ENCODE measurements at regions not wholly inside any gene's neighbourhood (a gene's known extent, or its start where the extent isn't known, plus 50 kb on each side); places are given as distances from the start of the nearest gene placed in this dataset.

GRCh38 chr1:230498704-230499103, 72.6 kb upstream of the PGBD5 start:
- H3K4me3 ChIP-seq (ENCODE audit: low read depth, low read length), result no peak overlapping the region
- TF ChIP-seq, protein P1, sequence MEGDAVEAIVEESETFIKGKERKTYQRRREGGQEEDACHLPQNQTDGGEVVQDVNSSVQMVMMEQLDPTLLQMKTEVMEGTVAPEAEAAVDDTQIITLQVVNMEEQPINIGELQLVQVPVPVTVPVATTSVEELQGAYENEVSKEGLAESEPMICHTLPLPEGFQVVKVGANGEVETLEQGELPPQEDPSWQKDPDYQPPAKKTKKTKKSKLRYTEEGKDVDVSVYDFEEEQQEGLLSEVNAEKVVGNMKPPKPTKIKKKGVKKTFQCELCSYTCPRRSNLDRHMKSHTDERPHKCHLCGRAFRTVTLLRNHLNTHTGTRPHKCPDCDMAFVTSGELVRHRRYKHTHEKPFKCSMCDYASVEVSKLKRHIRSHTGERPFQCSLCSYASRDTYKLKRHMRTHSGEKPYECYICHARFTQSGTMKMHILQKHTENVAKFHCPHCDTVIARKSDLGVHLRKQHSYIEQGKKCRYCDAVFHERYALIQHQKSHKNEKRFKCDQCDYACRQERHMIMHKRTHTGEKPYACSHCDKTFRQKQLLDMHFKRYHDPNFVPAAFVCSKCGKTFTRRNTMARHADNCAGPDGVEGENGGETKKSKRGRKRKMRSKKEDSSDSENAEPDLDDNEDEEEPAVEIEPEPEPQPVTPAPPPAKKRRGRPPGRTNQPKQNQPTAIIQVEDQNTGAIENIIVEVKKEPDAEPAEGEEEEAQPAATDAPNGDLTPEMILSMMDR (IDR thresholded peaks at IDR 0.05; ENCODE audit: insufficient read depth, low read depth, low read length), result no peak
- no peak for DNase-seq (ENCODE audit: low read depth)

DNA sequence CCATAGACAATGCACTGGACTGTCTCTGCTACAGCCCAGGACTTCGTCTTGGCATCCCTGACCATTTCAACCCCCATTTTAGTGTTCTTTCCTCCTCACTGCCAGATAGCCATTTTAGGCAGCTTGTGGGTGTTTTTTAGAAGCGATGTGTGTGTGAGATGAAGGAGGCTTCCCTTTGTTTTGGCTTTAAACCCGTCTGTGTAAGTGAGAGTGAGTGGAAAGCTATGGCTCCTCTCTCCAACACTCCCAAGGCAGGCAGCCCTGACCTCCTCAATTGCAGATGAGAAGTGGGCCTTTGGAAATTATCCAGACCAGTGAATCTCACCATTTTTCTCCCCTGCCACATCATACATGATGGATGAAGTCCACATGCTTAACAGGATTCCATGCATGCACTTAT, 70.3 kb upstream of the PGBD5 start:
- TF ChIP-seq, protein P1 (IDR thresholded peaks at IDR 0.05; ENCODE audit: insufficient read depth, low read depth, low read length), result no peak
- H3K4me3 ChIP-seq (ENCODE audit: low read depth, low read length), result peak overlapping the region; percentile 41
- DNase-seq (ENCODE audit: low read depth), result no peak

DNA sequence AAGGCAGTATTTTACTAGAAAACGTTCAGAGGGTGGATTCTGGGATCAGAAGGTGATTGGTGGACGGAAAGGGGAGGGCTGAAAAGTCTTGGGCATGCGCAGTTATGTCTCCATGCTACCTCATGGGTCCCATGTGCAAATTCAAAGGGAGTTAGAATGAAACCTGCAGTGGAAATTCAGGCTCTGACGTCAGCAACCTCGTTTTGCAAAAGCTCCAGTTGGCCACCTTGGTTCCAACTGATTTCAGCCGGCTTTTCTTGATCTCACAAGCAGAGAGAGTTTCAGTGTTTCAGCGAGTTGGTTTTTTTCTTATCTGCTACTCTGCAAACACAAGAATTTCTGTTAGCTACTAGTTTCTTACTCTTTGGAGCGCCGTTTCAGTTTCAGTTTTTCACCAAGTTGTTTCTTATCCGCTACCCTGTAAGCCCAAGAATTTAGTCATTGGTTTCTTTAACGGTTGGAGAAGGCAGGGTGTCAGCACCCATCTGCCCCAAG, 69.8 kb upstream of the PGBD5 start:
- peak; percentile 28 for DNase-seq (ENCODE audit: low read depth)
- peak overlapping the region; percentile 41 for H3K4me3 ChIP-seq (ENCODE audit: low read depth, low read length)
- TF ChIP-seq, protein P1 (IDR thresholded peaks at IDR 0.05; ENCODE audit: insufficient read depth, low read depth, low read length), result no peak

- TF ChIP-seq, protein P1 (IDR thresholded peaks at IDR 0.05; ENCODE audit: insufficient read depth, low read depth, low read length), result no peak
- no peak overlapping the region for H3K4me3 ChIP-seq (ENCODE audit: low read depth, low read length)
- DNase-seq (ENCODE audit: low read depth), result no peak
Observed at GRCh38 chr1:230495076-230495475, 68.9 kb upstream of the PGBD5 start.

DNA sequence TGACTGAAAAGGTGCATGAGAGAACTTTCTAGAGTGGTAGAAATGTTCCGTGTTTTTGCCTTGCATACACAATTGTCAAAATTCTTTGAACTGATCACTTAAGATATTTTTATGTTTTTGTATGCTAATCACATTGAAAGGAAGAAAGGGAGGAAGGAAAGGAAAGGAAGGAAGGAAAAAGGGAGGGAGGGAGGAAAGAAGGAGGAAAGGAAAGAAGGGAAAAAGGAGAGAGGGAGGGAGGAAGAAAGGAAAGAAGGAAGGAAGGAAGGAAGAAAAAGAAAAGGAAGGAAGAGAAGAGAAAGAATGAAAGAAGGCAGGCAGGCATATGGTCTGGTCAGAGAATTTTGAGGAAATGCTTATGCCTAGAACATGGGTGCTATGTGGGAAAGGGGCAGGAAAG, 68.4 kb upstream of the PGBD5 start:
- no peak for DNase-seq (ENCODE audit: low read depth)
- TF ChIP-seq, protein P1 (IDR thresholded peaks at IDR 0.05; ENCODE audit: insufficient read depth, low read depth, low read length), result no peak
- H3K4me3 ChIP-seq (ENCODE audit: low read depth, low read length), result no peak overlapping the region

DNA sequence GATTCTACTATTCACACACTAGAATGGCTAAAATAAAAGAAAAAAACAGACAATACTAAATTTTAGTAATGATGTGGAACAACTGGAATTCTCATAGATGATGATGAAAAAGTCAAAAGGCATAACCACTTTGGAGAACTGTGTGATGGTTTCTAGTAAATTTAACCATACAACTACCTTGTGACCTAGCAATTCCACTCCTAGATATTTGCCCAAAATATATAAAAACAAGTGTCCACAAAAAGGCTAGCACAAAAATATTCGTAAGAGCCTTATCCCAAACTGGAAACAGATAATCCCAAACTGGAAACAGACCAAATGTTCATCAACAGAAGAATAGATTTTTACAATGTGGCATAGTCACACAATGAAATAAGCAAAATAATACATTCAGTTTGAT, 67.9 kb upstream of the PGBD5 start:
- TF ChIP-seq, protein P1 (IDR thresholded peaks at IDR 0.05; ENCODE audit: insufficient read depth, low read depth, low read length), result no peak
- H3K4me3 ChIP-seq (ENCODE audit: low read depth, low read length), result no peak overlapping the region
- no peak for DNase-seq (ENCODE audit: low read depth)

DNA sequence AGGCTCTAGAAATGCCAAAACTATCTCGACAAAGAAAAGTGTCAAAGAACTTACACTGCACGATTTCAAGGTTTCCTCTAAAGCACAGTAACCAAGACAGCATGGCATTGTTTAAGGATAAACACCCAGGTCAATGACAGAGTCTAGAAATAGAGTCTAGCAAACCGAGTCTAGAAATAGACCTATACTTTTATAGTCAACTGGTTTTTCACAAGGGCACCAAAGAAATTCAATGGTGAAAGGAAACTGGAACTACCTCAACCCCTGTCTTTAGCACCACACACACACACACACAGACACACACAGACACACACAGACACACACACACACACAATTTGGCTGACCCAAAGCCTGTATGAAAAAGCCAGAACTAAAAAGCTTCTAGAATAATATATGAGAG, 67.1 kb upstream of the PGBD5 start:
- no peak for DNase-seq (ENCODE audit: low read depth)
- TF ChIP-seq, protein P1 (IDR thresholded peaks at IDR 0.05; ENCODE audit: insufficient read depth, low read depth, low read length), result no peak
- no peak overlapping the region for H3K4me3 ChIP-seq (ENCODE audit: low read depth, low read length)

Measured in fibroblast of villous mesenchyme (primary cell).